ENCODE measurements at regions not wholly inside any gene's neighbourhood (a gene's known extent, or its start where the extent isn't known, plus 50 kb on each side); places are given as distances from the start of the nearest gene placed in this dataset.

- TF ChIP-seq, protein P1, sequence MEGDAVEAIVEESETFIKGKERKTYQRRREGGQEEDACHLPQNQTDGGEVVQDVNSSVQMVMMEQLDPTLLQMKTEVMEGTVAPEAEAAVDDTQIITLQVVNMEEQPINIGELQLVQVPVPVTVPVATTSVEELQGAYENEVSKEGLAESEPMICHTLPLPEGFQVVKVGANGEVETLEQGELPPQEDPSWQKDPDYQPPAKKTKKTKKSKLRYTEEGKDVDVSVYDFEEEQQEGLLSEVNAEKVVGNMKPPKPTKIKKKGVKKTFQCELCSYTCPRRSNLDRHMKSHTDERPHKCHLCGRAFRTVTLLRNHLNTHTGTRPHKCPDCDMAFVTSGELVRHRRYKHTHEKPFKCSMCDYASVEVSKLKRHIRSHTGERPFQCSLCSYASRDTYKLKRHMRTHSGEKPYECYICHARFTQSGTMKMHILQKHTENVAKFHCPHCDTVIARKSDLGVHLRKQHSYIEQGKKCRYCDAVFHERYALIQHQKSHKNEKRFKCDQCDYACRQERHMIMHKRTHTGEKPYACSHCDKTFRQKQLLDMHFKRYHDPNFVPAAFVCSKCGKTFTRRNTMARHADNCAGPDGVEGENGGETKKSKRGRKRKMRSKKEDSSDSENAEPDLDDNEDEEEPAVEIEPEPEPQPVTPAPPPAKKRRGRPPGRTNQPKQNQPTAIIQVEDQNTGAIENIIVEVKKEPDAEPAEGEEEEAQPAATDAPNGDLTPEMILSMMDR (conservative IDR thresholded peaks at IDR 0.05) = no peak
- TF ChIP-seq EZH2 (IDR thresholded peaks at IDR 0.05; ENCODE audit: low read depth) = no peak
Measured at GRCh38 chr5:171577042-171577758, 157.8 kb downstream of the FGF18 start.
